ENCODE measurements at regions not wholly inside any gene's neighbourhood (a gene's known extent, or its start where the extent isn't known, plus 50 kb on each side); places are given as distances from the start of the nearest gene placed in this dataset.

DNA sequence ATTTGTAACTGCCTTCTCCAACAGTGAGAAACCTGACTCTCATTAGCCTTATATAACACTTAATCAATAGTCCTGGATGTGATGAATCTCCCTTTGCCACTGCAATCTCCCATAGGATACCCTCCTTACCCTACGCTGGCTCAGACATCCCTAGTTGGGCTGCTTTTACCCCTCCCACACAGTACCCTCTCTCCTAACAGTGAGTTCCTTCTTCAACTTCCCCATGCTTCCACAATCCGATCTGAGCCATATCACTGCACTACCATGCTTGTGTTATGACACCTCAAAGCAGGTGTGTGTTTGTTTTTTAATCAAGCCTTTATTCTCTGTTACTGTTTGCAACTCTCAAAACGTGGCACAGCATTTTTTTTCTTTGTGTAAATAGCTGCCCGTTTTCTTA is 60.5 kb upstream of the C9orf72 start (continued):
- TF ChIP-seq ZNF556 (CRISPR knock-in tag; IDR thresholded peaks at IDR 0.05; ENCODE audit: borderline replicate concordance) (no peak), ZNF879 (CRISPR knock-in tag; IDR thresholded peaks at IDR 0.05) (no peak), ZBTB1 (CRISPR knock-in tag; IDR thresholded peaks at IDR 0.05; ENCODE audit: borderline replicate concordance) (no peak), BCL6 (CRISPR knock-in tag; IDR thresholded peaks at IDR 0.05) (no peak), ZNF331 (CRISPR knock-in tag; IDR thresholded peaks at IDR 0.05) (no peak), NFYB (CRISPR knock-in tag; IDR thresholded peaks at IDR 0.05) (no peak)

DNA sequence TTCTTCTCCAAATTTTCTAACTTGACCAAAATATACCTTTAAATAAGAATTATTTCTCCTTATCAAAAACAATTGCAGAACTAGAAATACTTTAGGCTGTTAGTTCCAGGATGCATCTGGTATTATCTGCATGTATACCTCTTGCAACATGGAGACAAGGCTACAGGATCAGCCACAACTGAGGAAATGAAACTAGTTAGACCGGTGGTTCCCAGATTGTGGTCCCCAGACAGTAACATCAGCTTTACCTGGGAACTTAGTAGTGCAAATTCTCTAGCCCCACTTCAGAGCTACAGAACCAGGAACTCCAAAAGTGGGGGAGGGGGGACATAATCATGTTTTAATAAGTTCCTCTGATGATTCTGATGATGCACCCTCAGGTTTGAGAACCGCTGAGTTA is 61.6 kb upstream of the C9orf72 start:
- no TSS peak for BruUV-seq (replicated peaks)
- H3K79me2 ChIP-seq (ENCODE audit: insufficient read depth, low read length), result no peaks in the 10 kb centered on the region
- H3K9ac ChIP-seq (ENCODE audit: insufficient read depth, low read depth, low read length), result no peak overlapping the region
- H4K20me1 ChIP-seq (ENCODE audit: insufficient read depth, low read length), result no peaks in the 10 kb centered on the region
- ChIA-PET POLR2A (no interaction called here), CTCF (ENCODE audit: low intra/inter-chr PET ratio, low total read pairs) (no interaction called here)
- no peak for FAIRE-seq
- H3K27ac ChIP-seq (ENCODE audit: extremely low read length, insufficient read depth, low read length), result no peak overlapping the region
- no peak overlapping the region for H3K4me3 ChIP-seq (replicated peaks in 1 of 3; ENCODE audit: insufficient read depth in 1 of 3, low read depth in 2 of 3, low read length in 3 of 3)
- H3K36me3 ChIP-seq (replicated peaks in 1 of 2; ENCODE audit: control insufficient read depth in 1 of 2, insufficient read depth in 2 of 2, low read length in 2 of 2), result no peaks in the 10 kb centered on the region
- no peak for ATAC-seq
- TF ChIP-seq ZNF484 (CRISPR knock-in tag; IDR thresholded peaks at IDR 0.05; ENCODE audit: borderline replicate concordance, low read depth), result no peak
- TF ChIP-seq PHF21A (CRISPR knock-in tag; IDR thresholded peaks at IDR 0.05), result no peak
- no peak for TF ChIP-seq KDM4B (CRISPR knock-in tag; IDR thresholded peaks at IDR 0.05)
- TF ChIP-seq TCF7L2 (IDR thresholded peaks at IDR 0.05; ENCODE audit: low read depth, low read length), result no peak
- no peak for TF ChIP-seq NRL (CRISPR knock-in tag; IDR thresholded peaks at IDR 0.05; ENCODE audit: borderline replicate concordance)
- TF ChIP-seq NFKB2 (CRISPR knock-in tag; IDR thresholded peaks at IDR 0.05; ENCODE audit: borderline replicate concordance), result no peak
- no peak for TF ChIP-seq SNRNP70 (IDR thresholded peaks at IDR 0.05; ENCODE audit: low read depth, low read length)
- TF ChIP-seq KLF13 (CRISPR knock-in tag; IDR thresholded peaks at IDR 0.05), result no peak
- TF ChIP-seq RCOR2 (CRISPR knock-in tag; IDR thresholded peaks at IDR 0.05), result no peak
- TF ChIP-seq ARNT (IDR thresholded peaks at IDR 0.05), result no peak
- TF ChIP-seq AGO2 (optimal IDR thresholded peaks at IDR 0.05; ENCODE audit: low read depth, low read length), result no peak
- TF ChIP-seq ZNF747 (CRISPR knock-in tag; IDR thresholded peaks at IDR 0.05; ENCODE audit: borderline replicate concordance), result no peak
- no peak for TF ChIP-seq ZMYM3 (CRISPR knock-in tag; IDR thresholded peaks at IDR 0.05)
- H3K9me3 ChIP-seq (ENCODE audit: low read length), result no peaks in the 10 kb centered on the region
- no peak for DNase-seq (ENCODE audit: low spot score)
- intact Hi-C loops (cut with micrococcal nuclease; ENCODE audit: unreplicated experiment), result no loop called here
- no peak overlapping the region for H2AFZ ChIP-seq (ENCODE audit: low read length)
- H3K4me1 ChIP-seq (ENCODE audit: insufficient read depth, low read length), result no peaks in the 10 kb centered on the region
- in situ Hi-C loops (cut with HindIII; ENCODE audit: extremely low pct_ligation_motif_present, low pct_unique_long_range_greater_than_20kb), result no loop called here
- no peaks in the 10 kb centered on the region for H3K27me3 ChIP-seq (ENCODE audit: control insufficient read depth in 1 of 2, insufficient read depth in 2 of 2, low read length in 2 of 2)
- H3K4me2 ChIP-seq (ENCODE audit: low read depth, low read length), result no peak overlapping the region
- WGBS (ENCODE audit: low lambda C conversion rate), result 21% methylated on average over 2 of the region's 2 CpGs
